IPS-NIHi7 (cell line): ENCODE measurements at regions not wholly inside any gene's neighbourhood (a gene's known extent, or its start where the extent isn't known, plus 50 kb on each side); places are given as distances from the start of the nearest gene placed in this dataset.
A peak's percentile ranks its signal among the peaks of the same experiment; 100 is the strongest.

Experiments
- DNase-seq: peaks from one replicate; pipeline ENCODE4 v3.0.0; 2012; ENCODE audit warnings: mixed read lengths; ENCODE audit errors: extremely low spot score

DNA sequence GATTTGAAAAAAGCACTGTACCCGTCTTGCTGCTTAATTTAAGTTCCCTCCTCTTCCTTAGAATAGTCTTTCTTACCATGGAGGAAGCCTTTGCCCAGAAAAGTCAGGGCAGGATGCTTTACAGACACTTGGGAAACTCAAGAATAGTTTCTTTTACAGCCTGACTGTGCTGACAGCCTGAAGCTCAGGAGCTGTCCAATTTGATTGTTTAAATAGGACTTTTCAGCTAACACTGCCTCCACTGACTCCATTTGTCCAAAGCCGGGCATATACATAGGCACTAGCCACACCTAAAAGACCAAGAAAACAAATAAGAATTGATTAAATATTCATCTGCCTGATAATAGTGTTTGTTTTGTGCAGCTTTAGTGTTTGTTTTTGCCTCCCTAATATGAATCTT, 110.9 kb upstream of the L3MBTL4 start:
- no peak for DNase-seq

DNA sequence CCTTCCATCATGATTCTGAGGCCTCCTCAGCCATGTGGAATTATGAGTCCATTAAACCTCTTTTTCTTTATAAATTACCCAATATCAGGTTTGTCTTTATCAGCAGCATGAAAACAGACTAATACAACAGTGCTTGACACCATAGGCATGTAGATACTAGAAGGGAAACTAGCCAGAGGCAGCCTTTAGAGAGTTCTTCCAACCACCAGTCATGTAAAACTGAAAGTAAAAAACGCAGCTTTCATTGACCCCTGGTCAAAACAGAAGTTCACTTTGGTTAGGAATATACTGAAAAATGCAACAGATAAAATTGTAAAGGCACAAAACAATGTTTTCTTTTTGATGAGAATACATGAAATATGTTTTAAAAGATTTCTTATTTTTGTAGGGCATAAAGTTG, 122.8 kb upstream of the L3MBTL4 start:
- no peak for DNase-seq

DNA sequence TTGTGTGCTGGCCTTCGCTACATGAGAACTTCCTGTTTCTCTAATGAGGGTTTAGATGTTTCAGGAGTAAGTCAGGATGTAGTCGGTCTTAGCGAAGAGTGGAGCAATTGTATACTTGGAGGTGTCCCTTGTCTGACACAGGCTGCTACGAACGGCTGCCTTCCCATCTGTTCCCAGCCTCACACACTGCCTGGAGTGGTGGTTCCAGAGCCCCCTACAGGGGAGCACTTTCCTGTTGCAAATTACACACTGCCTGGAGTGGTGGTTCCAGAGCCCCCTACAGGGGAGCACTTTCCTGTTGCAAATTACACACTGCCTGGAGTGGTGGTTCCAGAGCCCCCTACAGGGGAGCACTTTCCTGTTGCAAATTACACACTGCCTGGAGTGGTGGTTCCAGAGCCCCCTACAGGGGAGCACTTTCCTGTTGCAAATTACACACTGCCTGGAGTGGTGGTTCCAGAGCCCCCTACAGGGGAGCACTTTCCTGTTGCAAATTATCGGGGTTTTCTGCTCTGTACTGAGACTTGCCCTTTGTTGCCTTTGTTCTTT, 126.5 kb upstream of the L3MBTL4 start:
- DNase-seq = peak; percentile 49

DNA sequence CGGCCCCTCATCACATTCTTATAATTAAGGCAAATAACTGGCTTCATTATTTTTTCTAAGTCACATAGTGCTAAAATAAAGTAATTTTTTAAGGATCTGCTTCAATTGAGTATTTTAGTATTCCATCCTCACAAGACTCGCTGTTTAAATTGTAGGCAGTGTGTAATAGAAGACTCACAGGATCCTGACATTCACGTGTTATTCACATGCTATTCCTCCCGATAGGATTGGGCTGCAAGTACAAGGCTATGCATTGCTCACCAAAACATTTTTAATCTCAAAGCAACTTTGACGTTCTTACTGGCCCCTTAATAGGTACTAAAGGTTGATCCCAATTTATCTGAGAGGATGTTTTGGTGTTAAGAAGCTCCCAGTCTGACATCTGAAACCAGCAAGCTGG, 127.6 kb upstream of the L3MBTL4 start:
- no peak for DNase-seq

DNA sequence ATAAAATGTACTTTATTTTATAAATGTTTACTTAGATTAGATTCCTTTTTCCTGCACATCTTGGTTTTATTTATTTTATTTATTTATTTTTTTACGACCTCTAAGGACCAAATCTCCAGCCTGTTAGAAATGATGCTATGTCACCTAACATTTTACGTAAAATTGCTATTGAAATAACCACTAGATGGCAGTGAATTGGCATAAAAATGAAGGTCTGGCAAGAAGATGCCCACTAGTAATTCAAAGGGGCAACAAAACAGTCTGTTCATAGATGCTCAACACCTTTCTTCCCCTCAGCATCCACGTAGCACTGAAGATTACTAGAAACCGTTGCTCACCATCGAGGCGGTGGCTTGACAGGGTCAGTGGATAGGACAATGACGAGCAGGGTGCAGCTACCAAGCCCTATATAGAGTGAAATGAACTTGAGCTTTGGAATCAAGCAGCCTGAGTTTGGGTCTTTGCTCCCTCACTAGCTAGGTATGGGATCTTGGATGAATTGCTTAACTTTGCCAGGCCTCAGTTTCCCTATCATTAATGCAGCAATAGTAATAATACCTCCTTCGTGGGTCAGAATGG, 128.7 kb upstream of the L3MBTL4 start:
- peak; percentile 31 for DNase-seq

DNA sequence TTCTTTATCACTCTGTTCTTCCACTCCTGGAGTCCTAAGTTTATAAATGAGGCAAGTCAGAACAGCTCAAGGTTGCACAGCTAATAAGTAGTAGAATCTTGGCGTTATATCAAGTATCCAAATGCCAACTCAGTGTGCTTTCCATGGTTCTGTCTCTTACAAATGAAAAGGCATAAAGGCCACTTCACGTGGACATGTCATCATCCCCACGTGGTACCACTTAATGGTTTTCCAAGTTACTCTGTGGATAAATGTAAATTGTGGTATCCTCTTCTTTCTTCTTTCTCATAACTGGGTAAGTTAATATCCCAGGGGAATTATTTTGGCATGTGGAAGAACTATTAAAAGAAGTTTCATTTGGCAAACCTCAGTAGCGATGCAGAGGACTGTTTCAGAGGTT, 131.5 kb upstream of the L3MBTL4 start:
- no peak for DNase-seq

DNA sequence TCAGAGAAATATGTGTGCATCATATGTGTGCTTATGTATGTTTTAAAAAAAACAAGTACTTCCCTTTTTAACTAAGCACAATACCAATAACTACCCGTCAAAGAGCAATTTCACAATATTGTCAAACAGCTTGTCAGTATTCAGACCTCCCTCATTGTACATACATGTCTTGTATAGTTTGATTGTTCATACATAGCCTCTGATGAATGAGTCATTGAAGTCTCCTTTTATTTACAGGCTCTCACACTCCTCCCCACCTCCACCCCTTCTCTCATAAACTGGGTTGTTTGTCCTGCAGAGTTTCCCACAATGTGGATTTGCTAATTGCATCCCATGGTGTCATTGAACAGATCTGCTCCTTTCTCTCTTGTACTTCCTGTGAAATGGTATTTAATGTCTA, 132.8 kb upstream of the L3MBTL4 start:
- no peak for DNase-seq

DNA sequence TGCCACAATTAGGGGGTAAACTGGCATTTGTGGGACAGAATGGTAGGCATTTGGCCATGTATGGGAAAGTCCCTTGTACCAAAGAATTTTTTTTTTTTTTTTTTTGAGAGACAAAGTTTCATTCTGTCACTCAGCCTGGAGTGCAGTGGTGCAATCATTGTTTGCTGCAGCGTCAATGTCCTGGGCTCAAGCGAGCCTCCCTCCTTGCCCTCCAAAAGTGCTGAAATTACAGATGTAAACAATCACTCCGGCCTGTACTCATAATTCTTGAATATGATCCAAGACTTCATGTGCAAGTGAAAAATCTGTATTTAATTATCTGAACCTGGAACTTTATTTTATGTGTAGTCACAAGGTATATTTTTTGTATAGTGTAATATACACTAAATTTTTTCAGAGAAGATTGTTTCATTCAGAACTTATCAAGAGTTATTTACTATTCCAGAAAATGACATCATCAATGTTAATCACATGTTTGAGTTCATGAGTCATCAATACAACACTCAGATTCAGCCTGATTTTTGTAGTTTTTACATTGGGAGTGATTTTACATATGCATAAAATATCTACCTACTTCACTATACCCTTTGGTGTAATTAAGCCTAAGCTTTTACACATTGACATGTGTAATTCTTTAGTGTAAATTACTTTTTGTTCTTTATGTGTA, 138.7 kb upstream of the L3MBTL4 start:
- no peak for DNase-seq

DNA sequence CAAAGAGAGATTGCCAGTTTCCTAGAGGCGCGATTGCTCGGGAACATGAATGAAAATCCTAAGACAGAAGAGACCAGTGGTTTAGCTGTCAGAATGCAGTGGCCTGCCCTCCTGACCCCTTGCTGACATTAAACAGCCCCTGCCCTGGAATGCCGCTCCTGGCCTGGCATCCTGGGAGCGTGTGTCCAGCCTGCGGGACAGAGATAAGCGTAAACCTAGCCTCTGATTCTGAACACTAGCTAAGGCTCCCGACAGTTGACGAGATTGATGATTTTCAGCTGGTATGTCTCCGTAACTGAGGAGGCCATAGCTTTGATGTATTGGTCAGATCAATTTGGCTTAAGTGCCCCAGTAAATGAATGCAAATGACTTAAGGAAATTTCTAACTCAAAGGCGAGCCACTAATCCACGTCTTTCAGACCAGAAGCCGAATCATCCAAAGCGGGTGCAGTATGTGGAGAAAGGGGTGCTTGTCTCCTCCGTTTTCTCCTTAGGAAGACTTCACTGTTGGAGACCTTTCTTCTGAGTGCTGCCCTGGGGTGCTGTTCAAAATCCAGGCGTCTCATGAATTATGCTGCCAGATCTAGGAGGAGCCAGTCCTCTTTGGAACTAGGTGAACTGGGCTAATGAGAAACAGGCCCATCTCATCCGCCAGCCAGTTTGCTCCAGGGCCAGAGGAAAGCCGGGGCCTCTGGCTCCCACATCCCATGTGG, 142.5 kb upstream of the L3MBTL4 start:
- DNase-seq = peak; percentile 31

DNA sequence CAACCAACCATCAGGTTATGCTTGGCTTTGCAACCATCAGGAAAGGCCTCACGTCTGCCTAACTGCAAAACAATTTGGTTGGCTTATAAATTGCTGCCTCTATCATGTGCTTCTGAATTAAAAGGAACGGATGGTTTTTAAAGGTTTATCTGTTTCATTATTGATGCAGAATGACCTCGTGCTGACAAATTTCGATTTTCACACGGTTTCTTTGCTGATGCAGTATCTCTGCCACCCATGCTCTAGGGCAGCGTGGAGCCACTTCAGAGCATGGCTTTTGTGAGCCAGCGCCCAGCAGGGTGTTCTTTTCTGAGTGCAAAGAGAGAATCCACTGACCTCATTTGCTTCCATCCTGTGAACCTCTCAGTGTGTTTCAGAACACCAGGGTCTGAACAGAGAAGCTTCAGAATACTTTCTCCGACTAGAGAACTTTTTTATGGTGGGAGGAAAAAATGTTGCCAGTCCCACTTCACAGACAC, 143.1 kb upstream of the L3MBTL4 start:
- no peak for DNase-seq

DNA sequence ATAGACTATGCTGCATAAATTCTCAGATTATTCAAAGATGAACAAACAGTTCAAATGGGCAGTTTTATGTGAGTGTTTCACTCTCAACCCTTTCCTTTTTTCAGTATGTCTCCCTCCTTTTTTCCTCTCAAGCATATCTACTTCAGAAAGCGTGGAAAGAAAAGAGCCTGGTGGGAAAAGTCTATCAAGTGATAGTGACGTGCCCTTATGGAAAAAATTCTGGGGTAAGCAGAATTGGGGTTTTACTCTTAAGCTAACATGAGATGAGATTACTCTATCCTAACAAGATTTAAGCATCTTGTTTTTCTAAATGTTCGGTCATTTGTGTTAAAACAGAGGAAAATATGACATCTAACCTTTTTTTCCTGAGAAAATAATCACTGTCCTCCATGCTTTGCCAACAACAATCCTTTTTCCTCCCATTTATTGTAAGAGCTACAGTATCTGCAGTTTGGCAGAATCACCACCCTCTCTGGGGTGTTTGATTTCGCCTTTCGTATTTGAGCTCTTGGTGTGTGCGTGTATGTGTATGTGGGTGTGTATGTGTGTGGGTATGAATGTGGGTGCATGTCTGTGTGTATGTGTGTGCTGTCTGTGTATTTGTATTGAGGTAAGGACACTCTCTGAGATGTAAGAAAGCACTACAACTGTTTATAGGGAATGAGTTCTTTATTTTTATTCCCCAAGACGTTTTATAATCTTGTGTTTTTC, 143.9 kb upstream of the L3MBTL4 start:
- no peak for DNase-seq

DNA sequence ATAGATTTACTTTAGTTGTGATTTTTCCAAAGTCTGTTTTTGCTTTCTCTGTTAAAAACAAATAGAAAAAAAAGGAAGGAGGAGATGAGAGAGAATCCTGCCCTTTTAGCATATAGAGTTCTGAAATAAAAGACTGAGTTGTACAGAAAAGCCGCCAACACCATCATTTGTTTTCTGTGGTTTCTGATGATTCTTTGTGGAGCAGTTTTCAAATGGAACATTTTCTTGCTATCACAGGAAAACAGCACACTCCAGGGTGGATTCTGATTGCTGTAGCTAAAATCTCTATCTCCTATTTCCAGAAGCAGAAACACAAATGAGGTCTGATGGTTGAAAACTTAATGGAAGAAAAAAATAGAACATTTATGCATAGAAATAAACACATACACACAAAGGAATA, 144.6 kb upstream of the L3MBTL4 start:
- DNase-seq = no peak

DNA sequence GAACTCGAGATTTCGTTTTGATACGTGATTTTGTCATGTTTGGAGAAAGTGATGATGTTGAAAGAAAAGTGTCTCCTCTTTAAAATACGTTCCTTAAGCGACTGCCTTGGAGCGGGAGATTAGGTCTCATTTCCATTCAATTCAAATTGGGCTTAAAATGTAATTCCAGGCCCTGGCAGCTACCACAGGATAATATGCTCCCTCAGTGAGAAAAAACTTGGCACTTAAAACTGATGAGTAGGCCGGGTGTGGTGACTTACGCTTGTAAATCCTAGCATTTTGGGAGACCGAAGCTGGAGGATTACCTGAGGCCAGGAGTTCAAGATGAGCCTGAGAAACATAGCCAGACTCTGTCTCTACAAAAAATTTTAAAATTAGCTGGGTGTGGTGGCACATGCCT, 146.3 kb upstream of the L3MBTL4 start:
- DNase-seq = no peak

DNA sequence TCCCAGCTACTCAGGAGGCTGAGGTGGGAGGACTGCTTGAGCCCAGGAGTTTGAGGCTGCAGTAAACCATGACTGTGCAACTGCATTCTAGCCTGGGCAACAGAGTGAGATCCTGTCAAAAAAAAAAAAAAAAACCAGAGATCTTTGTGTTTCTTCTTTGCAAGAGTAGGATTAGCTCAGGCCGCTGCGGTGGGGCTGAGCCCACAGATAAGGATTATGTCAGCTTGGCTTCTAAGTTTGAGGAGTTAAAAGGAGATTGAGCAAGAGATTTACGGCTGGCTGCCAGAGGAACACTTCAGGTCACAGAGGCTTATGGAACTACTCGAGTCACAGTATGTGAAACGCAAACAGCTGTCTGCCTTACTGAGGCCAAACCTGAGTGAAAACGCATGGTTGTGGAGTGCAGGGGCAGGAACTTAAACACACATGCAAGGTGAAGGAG, 146.7 kb upstream of the L3MBTL4 start:
- DNase-seq = no peak

DNA sequence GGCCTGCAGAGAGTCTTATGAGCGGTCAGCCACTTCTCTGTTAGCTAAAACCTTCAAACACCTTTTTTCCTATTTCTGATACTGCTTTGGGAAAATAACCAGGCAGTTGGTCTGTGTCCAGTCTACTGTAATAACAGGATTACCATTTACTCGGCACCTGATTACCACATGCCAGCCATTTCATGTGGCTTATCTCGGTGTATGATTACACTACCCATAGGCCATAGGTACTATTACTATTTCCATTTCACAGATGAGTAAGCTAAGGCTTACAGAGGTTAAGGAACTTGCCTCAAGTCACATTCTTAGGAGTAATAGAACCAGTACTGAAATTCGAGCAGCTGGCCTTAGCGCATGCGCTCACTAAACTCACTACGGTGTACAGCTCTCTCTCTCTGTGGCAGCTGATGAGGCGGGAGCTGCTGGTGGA, 147.2 kb upstream of the L3MBTL4 start:
- DNase-seq = no peak

DNA sequence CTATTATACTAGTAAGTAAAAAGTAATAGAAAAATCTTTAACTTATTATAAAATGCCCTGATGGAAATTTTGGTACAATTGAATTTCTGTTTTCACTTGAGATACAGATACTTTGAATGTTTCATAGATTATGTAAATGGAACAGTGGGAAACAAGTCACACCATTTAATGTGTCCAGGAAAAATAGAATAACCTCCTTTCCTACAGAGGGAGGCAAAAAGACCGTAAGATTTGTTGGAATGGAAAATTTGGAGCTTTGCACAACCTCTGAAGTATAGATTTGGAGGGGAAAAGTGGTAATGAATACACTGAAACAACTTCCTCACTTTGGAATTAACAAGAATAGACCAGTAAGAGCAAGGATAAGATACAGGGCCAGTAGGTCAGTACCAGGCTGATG, 149.2 kb upstream of the L3MBTL4 start:
- DNase-seq = no peak

DNA sequence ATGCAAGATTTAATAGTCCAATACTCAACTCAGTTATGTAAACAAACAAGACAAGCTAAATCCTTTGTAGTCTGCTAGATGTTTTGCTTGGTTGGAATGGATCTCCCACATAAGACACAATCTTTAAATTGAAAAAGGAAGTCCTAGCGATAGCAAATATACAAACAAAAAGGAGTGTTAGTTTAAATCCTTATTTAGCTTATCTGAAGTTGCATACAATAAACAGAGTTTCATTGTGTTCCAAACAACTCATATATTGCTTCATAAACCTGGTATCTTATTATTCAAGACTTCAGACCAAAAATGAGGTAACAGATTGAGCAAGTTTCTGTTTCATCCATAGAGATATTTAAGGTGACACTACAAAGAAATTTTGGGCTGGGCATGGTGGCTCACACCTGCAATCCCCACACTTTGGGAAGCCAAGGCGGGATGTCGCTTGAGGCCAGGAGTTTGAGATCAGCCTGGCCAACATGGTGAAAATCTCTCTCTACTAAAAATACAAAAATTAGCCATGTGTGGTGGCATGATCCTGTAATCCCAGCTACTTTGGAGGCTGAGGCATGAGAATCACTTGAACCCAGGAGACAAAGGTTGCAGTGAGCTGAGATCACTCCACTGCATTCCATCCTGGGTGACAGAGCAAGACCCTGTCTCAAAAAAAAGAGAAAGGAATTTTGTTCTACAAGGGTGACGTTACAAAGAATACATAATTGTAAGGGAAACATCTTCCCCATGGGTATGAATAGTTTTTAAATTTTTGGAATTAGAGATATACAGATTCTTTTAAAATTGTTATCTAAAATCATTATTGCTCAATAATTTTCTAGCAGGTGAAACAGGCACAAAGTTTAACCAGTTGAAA, 150.5 kb upstream of the L3MBTL4 start:
- no peak for DNase-seq

DNA sequence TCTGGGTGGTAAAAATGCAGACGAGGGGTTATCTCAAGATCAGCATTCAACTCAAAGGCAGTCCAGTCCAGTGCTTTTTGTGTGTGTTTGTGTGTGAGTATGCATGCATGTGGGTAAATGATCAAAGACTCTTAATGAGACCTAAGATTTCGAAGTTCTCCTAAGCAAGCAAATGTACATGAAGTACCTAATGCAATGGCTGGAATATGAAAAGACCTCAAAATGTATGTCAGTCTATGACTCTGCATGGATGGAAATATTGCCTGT, 151.0 kb upstream of the L3MBTL4 start:
- no peak for DNase-seq

DNA sequence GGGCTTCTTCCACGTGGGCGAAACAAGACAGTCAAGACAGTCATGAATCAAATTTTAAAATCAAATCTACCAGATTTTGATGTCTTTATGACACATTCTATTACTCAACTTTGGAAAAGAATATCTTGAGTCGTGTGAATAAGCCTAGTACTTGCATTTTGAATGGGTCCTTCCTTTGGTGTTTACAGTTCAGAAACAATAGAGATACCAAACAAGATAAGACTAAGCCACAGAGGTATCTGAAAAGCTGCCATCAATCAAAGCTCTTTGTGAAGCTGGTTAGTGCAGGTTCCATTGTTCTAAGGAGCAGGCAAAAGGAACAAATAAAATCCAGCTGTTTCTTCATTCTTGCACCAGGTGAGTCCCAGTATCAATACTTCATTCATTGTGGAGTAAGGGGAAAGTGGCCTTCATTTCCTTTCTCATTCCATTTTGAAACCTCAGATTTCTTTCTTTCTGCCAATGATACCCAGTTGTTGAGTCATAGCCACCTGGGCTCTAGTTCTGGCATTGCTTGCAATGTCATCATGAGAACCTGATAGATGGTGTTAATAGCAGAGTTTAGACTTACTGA, 151.7 kb upstream of the L3MBTL4 start:
- DNase-seq = no peak

DNA sequence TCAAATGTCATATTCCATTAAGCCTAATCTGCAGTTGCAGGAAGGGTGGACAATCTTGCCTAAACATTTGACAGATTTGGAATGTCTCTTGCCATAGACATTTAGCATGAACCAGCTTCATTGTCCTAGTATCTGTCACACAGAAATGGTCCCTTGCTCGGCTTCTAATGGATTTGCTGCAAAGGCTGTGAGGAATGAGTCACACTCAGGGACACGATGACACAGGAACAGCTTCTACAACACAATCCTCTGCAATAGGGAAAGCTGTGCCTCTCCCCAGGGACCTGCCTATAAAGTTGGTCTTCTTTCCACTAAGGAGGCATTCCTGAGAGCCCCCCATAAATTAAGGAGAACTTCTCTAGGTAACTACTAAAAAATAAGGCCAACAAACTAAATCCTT, 155.1 kb upstream of the L3MBTL4 start:
- no peak for DNase-seq

DNA sequence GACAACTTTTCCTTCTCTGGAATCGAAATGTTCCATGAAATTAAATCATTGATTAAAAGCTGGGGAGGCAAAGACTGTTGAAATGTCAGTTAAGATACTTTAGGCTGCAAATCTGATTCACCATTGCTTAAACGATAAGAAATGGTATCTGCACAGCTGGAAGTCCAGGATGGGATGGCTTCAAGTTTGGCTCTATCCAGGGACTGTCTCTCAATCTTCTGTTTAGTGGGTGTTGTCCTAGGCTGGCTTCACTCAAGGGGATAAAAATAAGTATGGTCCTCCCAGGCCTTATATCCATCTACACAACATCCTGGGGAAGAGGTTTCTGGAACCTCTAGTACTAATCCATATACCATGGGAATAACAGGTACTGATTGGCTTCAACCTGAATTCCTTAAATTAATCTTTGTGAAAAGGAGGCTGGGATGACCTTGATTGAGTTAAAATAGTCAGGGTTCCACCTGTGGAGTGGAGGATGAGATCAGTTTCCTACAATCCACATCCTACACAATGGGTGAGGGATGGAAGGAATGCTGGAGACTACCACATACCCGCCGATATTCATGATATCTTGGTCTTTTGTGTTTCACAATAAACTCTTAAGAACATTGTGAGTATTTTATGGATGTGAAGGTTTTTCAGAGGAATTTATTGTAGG, 156.0 kb upstream of the L3MBTL4 start:
- no peak for DNase-seq
